ENCODE measurements at regions not wholly inside any gene's neighbourhood (a gene's known extent, or its start where the extent isn't known, plus 50 kb on each side); places are given as distances from the start of the nearest gene placed in this dataset.

DNA sequence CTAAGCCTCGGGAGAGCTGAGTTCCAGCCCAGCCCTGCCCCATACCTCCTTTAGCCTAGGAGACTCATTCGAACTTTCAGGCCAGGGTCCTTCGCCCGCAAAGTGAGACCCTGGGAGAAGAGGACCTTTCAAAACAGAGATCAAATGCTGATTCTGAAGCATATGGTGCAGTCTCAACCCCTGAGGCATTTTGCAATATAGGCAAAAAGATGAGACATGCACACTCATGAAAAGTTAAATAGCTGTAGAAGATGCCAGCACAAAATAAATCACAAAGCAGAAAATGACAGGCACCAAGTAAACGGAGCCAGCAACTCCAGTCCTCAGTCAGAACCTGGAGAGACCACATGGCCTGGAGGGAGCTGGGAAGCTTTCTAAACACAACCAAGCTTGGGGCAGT, 542.7 kb upstream of the RAB6C start:
- no peak for DNase-seq

DNA sequence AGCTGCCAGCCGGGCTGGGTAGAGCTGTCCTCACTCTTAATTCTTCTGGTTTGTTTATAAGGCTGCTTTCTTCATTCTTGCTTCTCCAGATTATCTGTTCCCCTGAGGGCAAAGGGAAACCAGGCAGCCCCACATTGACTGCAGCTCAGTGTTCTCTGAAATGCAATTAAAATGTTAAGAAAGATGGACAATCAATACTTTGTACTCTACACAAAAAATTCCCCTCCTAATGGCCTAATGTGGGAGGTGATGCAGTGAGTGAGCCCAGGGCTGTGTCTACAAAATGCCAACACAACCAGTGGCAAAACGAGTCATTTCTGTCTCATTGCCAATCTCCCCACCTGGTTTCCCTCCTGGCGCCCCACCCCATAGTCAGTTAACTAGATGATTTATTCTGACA, 541.7 kb upstream of the RAB6C start:
- no peak for DNase-seq

- DNase-seq: no peak
Observed at GRCh38 chr2:129438501-129439057, 540.9 kb upstream of the RAB6C start.

DNA sequence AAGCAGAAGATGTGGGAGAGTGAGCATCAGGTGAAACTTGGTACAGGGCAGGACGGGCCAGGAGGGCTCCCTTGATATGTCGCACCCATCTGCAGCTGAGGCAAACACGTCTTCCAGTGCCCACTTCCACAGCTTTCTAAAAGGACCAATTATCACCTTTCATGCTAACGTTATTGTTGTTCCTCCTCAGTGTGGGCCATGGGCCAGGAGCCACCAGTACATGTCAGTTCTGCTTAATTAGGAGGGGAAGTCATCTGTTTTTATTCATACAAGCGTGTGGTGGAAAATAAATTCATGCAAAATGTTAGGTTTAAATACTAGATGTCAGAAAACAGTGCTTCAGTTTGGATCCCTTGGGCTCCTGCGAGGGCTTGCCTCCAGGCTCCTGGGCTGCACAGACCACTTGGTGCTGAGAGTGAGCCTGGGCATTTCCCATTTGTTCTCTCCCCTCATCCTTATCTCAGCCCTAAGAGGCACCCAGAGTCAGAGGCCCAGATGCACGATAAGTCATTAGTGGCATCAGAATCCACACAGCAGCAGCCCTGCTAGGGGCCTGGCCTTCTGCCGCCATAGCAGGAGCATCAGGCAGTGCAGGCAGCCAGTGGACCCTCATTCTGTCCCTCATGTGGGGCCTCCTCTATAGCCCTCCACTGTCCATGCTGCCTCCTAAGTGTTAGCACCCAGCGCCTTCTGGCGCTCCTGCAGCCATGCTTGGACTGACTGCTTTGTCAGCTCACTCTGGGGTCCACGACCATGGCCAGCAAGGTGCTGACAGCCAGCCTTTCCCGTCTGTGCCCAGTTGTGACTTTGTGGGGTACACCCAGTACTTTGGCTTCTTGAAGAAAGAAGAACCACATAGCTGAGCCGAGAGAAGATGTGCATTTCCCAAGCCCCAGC, 539.8 kb upstream of the RAB6C start:
- DNase-seq: no peak

- no peak for DNase-seq
Observed at GRCh38 chr2:129441610-129442009, 537.9 kb upstream of the RAB6C start.

DNA sequence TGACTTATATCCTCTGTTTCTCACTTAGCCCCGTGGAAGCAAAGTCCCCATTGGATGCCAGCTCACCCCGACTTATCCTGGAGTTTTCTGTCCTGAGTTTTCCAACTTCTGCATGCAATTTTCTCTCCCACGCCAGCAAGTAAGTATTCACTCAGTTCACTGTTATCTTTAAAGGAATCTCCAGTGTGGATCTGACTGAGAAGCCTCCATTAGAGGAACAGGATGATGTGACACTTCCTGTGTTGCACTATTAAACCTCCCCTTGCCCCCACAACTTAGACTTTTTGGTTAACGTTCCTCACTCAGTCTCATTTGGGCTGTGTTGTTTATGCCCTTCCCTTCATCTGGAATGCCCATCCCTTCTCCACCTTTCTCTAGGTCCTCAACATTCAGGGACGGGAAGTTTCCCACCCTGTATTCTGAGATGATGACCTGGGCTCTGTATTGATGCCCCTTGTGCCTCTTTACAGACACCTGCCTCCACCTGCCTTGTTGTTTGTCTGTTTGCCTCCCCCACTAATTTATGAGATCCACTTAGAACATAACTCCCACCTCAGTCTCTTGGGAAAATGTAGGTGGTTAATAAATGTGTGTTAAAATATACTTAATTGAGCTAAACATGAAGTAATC, 536.1 kb upstream of the RAB6C start:
- DNase-seq: no peak

GRCh38 chr2:129443865-129444739, 535.4 kb upstream of the RAB6C start:
- no peak for DNase-seq

DNA sequence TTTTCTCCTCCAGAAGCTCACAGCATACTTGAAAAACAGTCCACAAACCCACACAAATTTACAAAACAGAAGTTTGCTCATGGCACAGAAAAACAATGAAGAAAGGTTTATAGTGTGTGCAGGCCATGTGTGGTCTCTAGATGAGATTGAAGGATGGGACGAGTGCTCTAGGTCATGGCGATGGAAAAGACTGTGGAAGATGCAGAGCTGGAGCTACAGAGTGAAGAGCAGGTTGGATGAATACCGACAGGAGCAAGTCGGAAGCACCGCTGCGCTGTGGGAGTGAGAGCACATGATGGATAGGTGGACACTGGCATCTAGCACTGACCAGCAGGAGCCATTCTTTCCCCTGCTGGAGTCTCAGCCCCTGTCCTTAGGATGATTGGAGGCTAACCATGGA, 534.7 kb upstream of the RAB6C start:
- no peak for DNase-seq

DNA sequence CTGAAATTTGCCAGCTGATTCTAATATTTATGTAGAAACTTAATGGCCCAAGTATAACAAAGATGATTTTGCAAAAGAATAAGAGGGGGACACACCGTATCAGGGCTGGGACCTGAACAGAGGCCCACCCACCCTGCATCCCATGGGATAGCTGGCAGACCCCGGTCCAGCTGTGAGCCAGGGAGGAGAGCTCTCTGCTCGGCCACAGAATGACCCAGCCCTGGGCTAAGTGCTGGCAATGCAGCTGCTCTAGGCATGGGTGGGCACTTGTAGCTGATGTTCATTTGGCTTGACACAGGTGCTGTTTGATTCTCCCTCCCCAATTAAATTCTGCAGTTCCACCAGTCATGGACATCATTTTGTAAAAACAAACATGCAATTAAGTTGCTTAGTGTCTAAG, 522.8 kb upstream of the RAB6C start:
- no peak for DNase-seq

DNA sequence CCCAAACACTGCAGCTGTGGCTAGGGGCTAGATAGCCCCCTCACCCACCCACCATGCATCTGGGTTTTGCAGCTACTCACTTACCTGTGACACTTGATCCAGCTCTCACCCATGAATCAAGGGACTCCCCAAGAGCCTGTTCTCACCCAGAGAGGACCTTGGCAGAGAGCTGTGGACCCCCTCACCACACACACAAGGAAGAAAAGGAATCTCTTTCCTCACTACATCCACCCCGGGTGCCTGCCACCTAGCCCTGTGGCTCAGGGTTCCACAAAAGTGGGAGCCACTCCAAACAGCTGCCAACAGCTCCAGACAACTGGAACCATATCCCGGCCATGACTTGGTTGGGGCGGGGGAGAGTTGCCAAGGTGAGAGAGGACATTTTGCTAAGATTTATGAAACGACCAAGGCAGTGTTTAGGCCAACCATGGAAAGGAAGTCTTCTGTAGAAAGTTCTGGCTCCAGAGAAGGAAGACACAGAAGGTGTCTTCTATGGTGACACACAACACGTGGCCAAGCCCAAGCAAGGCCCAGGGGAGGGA, 522.1 kb upstream of the RAB6C start:
- no peak for DNase-seq

- no peak for DNase-seq
Observed at GRCh38 chr2:129458006-129458405, 521.5 kb upstream of the RAB6C start.

- DNase-seq: no peak
Observed at GRCh38 chr2:129458436-129458835, 521.0 kb upstream of the RAB6C start.

DNA sequence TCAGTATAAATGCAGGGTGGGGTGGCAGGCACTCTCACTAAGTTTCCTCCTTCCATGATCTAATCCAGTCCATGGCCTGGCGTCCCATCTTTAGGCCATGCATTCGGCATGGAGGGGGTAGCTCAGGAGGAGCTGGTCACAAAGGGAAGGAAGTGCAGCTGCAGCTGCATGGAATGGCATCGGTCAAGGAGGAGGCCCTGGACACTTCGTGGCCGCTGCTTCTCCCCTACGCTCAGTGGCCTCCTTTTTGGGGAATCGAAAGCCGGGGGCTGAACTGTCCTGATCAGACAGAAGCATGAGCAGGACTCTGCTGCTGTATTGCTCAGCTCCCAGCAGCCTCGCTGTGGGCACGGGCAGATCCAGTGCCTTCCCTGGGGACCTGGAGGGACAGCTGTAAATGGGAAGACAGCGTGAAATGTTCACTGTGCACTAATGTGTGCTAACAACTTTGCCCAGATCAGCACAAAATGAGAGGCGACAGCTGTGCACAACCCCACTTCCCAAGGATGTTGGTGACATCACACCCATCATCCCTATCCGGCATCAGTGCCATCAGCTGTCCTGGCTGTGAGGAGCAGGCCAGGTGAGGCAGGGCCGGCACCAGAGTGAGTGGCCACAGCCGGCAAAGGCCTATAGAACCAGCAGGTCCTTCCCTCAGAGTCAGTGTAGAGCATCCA, 520.1 kb upstream of the RAB6C start:
- no peak for DNase-seq

GRCh38 chr2:129459881-129460280, 519.6 kb upstream of the RAB6C start:
- DNase-seq: no peak

- DNase-seq: no peak
Observed at GRCh38 chr2:129460299-129461198, 518.9 kb upstream of the RAB6C start.

- no peak for DNase-seq
Observed at GRCh38 chr2:129462349-129462748, 517.1 kb upstream of the RAB6C start.

DNA sequence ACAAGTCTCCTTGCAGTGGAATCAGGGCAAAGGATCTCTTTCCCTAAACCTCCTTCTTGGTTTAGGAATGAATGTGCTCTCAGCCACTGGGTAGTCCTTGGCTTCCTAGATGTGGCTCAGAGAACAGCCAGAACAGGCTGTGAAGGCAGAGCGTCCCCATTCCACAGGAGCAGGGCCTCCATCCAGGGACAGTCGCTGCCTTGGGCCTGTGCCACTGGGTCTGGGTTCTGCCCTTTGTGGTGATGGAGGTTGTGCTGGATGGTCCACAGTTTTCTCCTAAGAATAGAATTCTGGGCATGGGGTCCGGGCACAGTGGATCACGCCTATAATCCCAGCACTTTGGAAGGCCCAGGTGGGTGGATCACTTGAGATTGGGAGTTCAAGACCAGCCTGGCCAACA, 516.5 kb upstream of the RAB6C start:
- no peak for DNase-seq

- no peak for DNase-seq
Observed at GRCh38 chr2:129464036-129464435, 515.4 kb upstream of the RAB6C start.

DNA sequence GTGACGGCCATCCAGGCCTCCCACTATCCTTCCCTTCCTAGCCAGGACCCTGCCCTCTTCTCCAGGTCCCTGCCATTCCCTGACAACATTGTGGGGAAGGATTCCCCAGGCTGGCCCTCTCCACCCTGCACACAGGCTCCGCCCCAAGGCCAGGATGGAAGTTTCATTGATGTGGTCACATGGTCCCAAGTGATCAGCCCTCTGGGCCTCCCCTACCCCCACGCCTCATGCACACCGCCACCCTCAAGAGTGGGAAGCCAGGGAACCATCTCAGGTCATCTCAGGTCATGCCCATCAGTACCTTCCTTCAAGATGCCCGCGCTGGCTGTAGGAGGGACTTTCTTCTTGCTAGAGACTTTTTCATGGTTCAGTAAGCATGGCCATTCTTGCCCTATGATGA, 514.8 kb upstream of the RAB6C start:
- DNase-seq: no peak

GRCh38 chr2:129465045-129465444, 514.4 kb upstream of the RAB6C start:
- DNase-seq: no peak

- DNase-seq: no peak
Observed at GRCh38 chr2:129466389-129466788, 513.1 kb upstream of the RAB6C start.

Data from 8988T (cell line).